ENCODE measurements at regions not wholly inside any gene's neighbourhood (a gene's known extent, or its start where the extent isn't known, plus 50 kb on each side); places are given as distances from the start of the nearest gene placed in this dataset.

- DNase-seq (ENCODE audit: low read depth, low spot score) = no peak
- TF ChIP-seq YY1 (IDR thresholded peaks at IDR 0.05; ENCODE audit: insufficient read depth, insufficient read length) (no peak), ZNF274 (IDR thresholded peaks at IDR 0.05; ENCODE audit: low read depth, low read length) (no peak), SUZ12 (IDR thresholded peaks at IDR 0.05; ENCODE audit: extremely low read depth, insufficient read depth, insufficient read length) (no peak)
- Histone ChIP-seq H3K27me3 (ENCODE audit: insufficient read depth, insufficient read length) (no peaks in the 10 kb centered on the region), H3K9ac (ENCODE audit: insufficient read length, low read depth) (no peak overlapping the region), H3K9me3 (ENCODE audit: insufficient read depth, low read length) (peaks cover 13% of the 10 kb centered on the region; the same call in 1 of the 2 replicates), H3K4me1 (ENCODE audit: insufficient read depth, insufficient read length) (no peaks in the 10 kb centered on the region), H3K36me3 (ENCODE audit: insufficient read depth, insufficient read length, low read length) (no peaks in the 10 kb centered on the region), H3K4me3 (ENCODE audit: insufficient read length, low read depth) (no peak overlapping the region)
Observed at GRCh38 chr6:40112350-40112749, 178.1 kb upstream of the MOCS1 start.

- no peak for DNase-seq (ENCODE audit: low read depth, low spot score)
- Histone ChIP-seq H3K4me1 (ENCODE audit: insufficient read depth, insufficient read length) (no peaks in the 10 kb centered on the region), H3K9me3 (ENCODE audit: insufficient read depth, low read length) (peaks cover 13% of the 10 kb centered on the region; the same call in 1 of the 2 replicates), H3K27me3 (ENCODE audit: insufficient read depth, insufficient read length) (no peaks in the 10 kb centered on the region), H3K9ac (ENCODE audit: insufficient read length, low read depth) (no peak overlapping the region), H3K4me3 (ENCODE audit: insufficient read length, low read depth) (no peak overlapping the region), H3K36me3 (ENCODE audit: insufficient read depth, insufficient read length, low read length) (no peaks in the 10 kb centered on the region)
- TF ChIP-seq SUZ12 (IDR thresholded peaks at IDR 0.05; ENCODE audit: extremely low read depth, insufficient read depth, insufficient read length) (no peak), YY1 (IDR thresholded peaks at IDR 0.05; ENCODE audit: insufficient read depth, insufficient read length) (no peak), ZNF274 (IDR thresholded peaks at IDR 0.05; ENCODE audit: low read depth, low read length) (no peak)
Observed at GRCh38 chr6:40108736-40109135, 174.5 kb upstream of the MOCS1 start.

GRCh38 chr6:40106840-40107239 lies 172.6 kb upstream of the MOCS1 start:
- no peak overlapping the region for H3K9ac ChIP-seq (ENCODE audit: insufficient read length, low read depth)
- no peak for DNase-seq (ENCODE audit: low read depth, low spot score)
- H3K9me3 ChIP-seq (ENCODE audit: insufficient read depth, low read length) = peaks cover 13% of the 10 kb centered on the region; the same call in 1 of the 2 replicates
- no peaks in the 10 kb centered on the region for H3K4me1 ChIP-seq (ENCODE audit: insufficient read depth, insufficient read length)
- no peak overlapping the region for H3K4me3 ChIP-seq (ENCODE audit: insufficient read length, low read depth)
- H3K36me3 ChIP-seq (ENCODE audit: insufficient read depth, insufficient read length, low read length) = no peaks in the 10 kb centered on the region
- TF ChIP-seq ZNF274 (IDR thresholded peaks at IDR 0.05; ENCODE audit: low read depth, low read length) (no peak), YY1 (IDR thresholded peaks at IDR 0.05; ENCODE audit: insufficient read depth, insufficient read length) (no peak), SUZ12 (IDR thresholded peaks at IDR 0.05; ENCODE audit: extremely low read depth, insufficient read depth, insufficient read length) (no peak)
- H3K27me3 ChIP-seq (ENCODE audit: insufficient read depth, insufficient read length) = no peaks in the 10 kb centered on the region

DNA sequence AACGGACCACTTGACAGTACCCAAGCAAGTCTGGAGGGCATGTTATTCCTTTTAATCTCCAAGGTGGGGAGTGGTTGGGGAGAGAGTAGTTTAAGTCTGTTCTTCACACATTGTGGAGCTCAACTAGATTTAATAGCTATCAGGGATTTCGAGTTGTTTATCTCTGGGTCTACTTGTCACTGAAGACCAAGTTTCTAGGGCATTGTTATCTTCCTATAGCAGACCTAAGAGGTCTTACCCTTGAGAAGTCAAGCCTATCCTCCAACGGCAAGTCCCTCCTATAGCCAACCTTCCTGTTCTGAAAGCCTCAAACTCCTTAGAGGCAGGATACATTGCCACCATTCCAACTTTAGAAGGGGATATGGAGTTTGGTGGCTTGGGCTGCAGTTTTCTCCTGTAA lies 164.5 kb upstream of the MOCS1 start:
- Histone ChIP-seq H3K27me3 (ENCODE audit: insufficient read depth, insufficient read length) (no peaks in the 10 kb centered on the region), H3K9ac (ENCODE audit: insufficient read length, low read depth) (no peak overlapping the region), H3K36me3 (ENCODE audit: insufficient read depth, insufficient read length, low read length) (no peaks in the 10 kb centered on the region), H3K4me3 (ENCODE audit: insufficient read length, low read depth) (no peak overlapping the region), H3K9me3 (ENCODE audit: insufficient read depth, low read length) (no peaks in the 10 kb centered on the region), H3K4me1 (ENCODE audit: insufficient read depth, insufficient read length) (no peaks in the 10 kb centered on the region)
- DNase-seq (ENCODE audit: low read depth, low spot score) = no peak
- TF ChIP-seq YY1 (IDR thresholded peaks at IDR 0.05; ENCODE audit: insufficient read depth, insufficient read length) (no peak), ZNF274 (IDR thresholded peaks at IDR 0.05; ENCODE audit: low read depth, low read length) (no peak), SUZ12 (IDR thresholded peaks at IDR 0.05; ENCODE audit: extremely low read depth, insufficient read depth, insufficient read length) (no peak)

GRCh38 chr6:40097590-40097989 lies 163.3 kb upstream of the MOCS1 start:
- no peak overlapping the region for H3K4me3 ChIP-seq (ENCODE audit: insufficient read length, low read depth)
- TF ChIP-seq SUZ12 (IDR thresholded peaks at IDR 0.05; ENCODE audit: extremely low read depth, insufficient read depth, insufficient read length) (no peak), ZNF274 (IDR thresholded peaks at IDR 0.05; ENCODE audit: low read depth, low read length) (no peak), YY1 (IDR thresholded peaks at IDR 0.05; ENCODE audit: insufficient read depth, insufficient read length) (no peak)
- no peaks in the 10 kb centered on the region for H3K36me3 ChIP-seq (ENCODE audit: insufficient read depth, insufficient read length, low read length)
- DNase-seq (ENCODE audit: low read depth, low spot score) = no peak
- no peaks in the 10 kb centered on the region for H3K4me1 ChIP-seq (ENCODE audit: insufficient read depth, insufficient read length)
- H3K27me3 ChIP-seq (ENCODE audit: insufficient read depth, insufficient read length) = no peaks in the 10 kb centered on the region
- no peak overlapping the region for H3K9ac ChIP-seq (ENCODE audit: insufficient read length, low read depth)
- no peaks in the 10 kb centered on the region for H3K9me3 ChIP-seq (ENCODE audit: insufficient read depth, low read length)

GRCh38 chr6:40083141-40083920 lies 149.1 kb upstream of the MOCS1 start:
- TF ChIP-seq ZNF274 (IDR thresholded peaks at IDR 0.05; ENCODE audit: low read depth, low read length) (no peak), SUZ12 (IDR thresholded peaks at IDR 0.05; ENCODE audit: extremely low read depth, insufficient read depth, insufficient read length) (no peak), YY1 (IDR thresholded peaks at IDR 0.05; ENCODE audit: insufficient read depth, insufficient read length) (no peak)
- Histone ChIP-seq H3K9ac (ENCODE audit: insufficient read length, low read depth) (no peak overlapping the region), H3K4me1 (ENCODE audit: insufficient read depth, insufficient read length) (no peaks in the 10 kb centered on the region), H3K9me3 (ENCODE audit: insufficient read depth, low read length) (no peaks in the 10 kb centered on the region), H3K4me3 (ENCODE audit: insufficient read length, low read depth) (no peak overlapping the region), H3K36me3 (ENCODE audit: insufficient read depth, insufficient read length, low read length) (no peaks in the 10 kb centered on the region), H3K27me3 (ENCODE audit: insufficient read depth, insufficient read length) (no peaks in the 10 kb centered on the region)
- no peak for DNase-seq (ENCODE audit: low read depth, low spot score)

DNA sequence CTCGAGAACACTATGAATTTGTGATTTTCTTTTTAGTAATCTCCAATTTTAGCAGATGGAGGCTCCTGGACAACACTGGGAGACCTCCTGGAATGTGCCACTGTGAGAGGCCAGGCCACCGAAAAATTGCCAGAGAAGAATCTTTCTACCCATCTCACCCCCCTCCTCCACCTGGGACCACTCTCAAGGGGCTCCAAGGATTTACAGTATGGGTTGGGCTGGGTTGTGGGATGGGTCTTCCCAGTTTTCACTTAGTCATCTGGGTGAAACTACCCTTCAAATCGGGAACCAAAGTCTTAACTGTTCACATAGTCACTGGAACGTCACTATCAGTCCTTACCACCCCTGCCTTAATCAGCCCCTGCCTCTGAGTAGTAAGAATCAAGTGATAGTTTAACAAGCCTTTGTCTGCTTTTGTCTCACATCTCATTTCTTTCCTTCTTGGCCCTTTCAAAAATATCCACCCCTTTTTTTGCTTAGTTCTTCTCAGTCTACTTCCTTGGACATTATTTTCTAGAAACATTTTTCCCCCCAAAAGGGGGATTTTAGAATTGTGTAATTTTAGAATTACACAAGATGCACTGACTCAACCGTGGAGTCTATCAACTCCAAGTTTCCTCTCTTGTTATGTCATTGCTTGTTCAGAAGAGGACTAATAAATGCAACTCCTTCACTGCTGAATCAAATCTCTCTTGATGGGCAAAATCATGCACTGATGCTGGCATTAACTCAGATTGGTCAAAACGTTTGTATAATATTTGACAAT lies 148.2 kb upstream of the MOCS1 start:
- H3K9ac ChIP-seq (ENCODE audit: insufficient read length, low read depth) = no peak overlapping the region
- no peak for DNase-seq (ENCODE audit: low read depth, low spot score)
- H3K4me1 ChIP-seq (ENCODE audit: insufficient read depth, insufficient read length) = no peaks in the 10 kb centered on the region
- TF ChIP-seq ZNF274 (IDR thresholded peaks at IDR 0.05; ENCODE audit: low read depth, low read length) (no peak), SUZ12 (IDR thresholded peaks at IDR 0.05; ENCODE audit: extremely low read depth, insufficient read depth, insufficient read length) (no peak)
- no peak overlapping the region for H3K4me3 ChIP-seq (ENCODE audit: insufficient read length, low read depth)
- no peaks in the 10 kb centered on the region for H3K9me3 ChIP-seq (ENCODE audit: insufficient read depth, low read length)
- H3K36me3 ChIP-seq (ENCODE audit: insufficient read depth, insufficient read length, low read length) = no peaks in the 10 kb centered on the region
- H3K27me3 ChIP-seq (ENCODE audit: insufficient read depth, insufficient read length) = no peaks in the 10 kb centered on the region

Data from NT2/D1 (cell line).